IMR-90 (cell line): ENCODE measurements at regions not wholly inside any gene's neighbourhood (a gene's known extent, or its start where the extent isn't known, plus 50 kb on each side); places are given as distances from the start of the nearest gene placed in this dataset.

Experiments
- CTCF ChIP-seq: conservative IDR thresholded peaks from 2 replicates; pipeline ENCODE4 v1.5.1; 2012; ENCODE audit warnings: mild to moderate bottlenecking, low read depth, low read length, improper control_type of control experiment
- POLR2A ChIP-seq: IDR thresholded peaks from 2 replicates; pipeline ENCODE4 v1.6.1; 2012; ENCODE audit warnings: mild to moderate bottlenecking, low read depth, low read length
- USF2 ChIP-seq: fragments of 150-350 bp; IDR thresholded peaks from 2 replicates; pipeline ENCODE4 v1.6.1; 2017; ENCODE audit warnings: mild to moderate bottlenecking, antibody characterized with exemption, low read length, low read depth

GRCh38 chr13:40063703-40064102 is 408.2 kb downstream of the COG6 start:
- TF ChIP-seq CTCF: no peak
- no peak for TF ChIP-seq USF2
- no peak for TF ChIP-seq POLR2A
